Epithelial cell of proximal tubule (primary cell): ENCODE measurements at regions not wholly inside any gene's neighbourhood (a gene's known extent, or its start where the extent isn't known, plus 50 kb on each side); places are given as distances from the start of the nearest gene placed in this dataset.

ENCODE experiments used
- DNase-seq: peaks from one replicate; pipeline ENCODE4 v3.0.0-alpha.2; 2011; ENCODE audit warnings: low read depth
- H3K4me3 ChIP-seq: 2 replicates; pipeline ENCODE4 v1.5.1; 2011; ENCODE audit warnings: low read depth, mild to moderate bottlenecking, low read length
- CTCF ChIP-seq: conservative IDR thresholded peaks from 2 replicates; pipeline ENCODE4 v1.5.1; 2012; ENCODE audit warnings: low read depth, mild to moderate bottlenecking, low read length

- no peak for DNase-seq
- H3K4me3 ChIP-seq = no peak overlapping the region
- no peak for TF ChIP-seq CTCF
Observed at GRCh38 chr10:33799281-33799943, 464.9 kb upstream of the NRP1 start.

- H3K4me3 ChIP-seq = no peak overlapping the region
- no peak for TF ChIP-seq CTCF
- no peak for DNase-seq
Observed at GRCh38 chr10:33798754-33799153, 464.3 kb upstream of the NRP1 start.

GRCh38 chr10:33796680-33797079 is 462.2 kb upstream of the NRP1 start:
- no peak for DNase-seq

GRCh38 chr10:33795529-33795928 is 461.1 kb upstream of the NRP1 start:
- no peak for DNase-seq
- H3K4me3 ChIP-seq = no peak overlapping the region
- no peak for TF ChIP-seq CTCF

More at GRCh38 chr10:33796680-33797079, 462.2 kb upstream of the NRP1 start:
- no peak for TF ChIP-seq CTCF
- no peak overlapping the region for H3K4me3 ChIP-seq

GRCh38 chr10:33794460-33794859 is 460.0 kb upstream of the NRP1 start:
- H3K4me3 ChIP-seq = no peak overlapping the region
- DNase-seq = no peak
- TF ChIP-seq CTCF = no peak

- no peak overlapping the region for H3K4me3 ChIP-seq
- no peak for DNase-seq
- TF ChIP-seq CTCF = no peak
Observed at GRCh38 chr10:33793793-33794192, 459.3 kb upstream of the NRP1 start.

GRCh38 chr10:33791272-33791660 is 456.8 kb upstream of the NRP1 start:
- TF ChIP-seq CTCF = no peak
- no peak for DNase-seq
- no peak overlapping the region for H3K4me3 ChIP-seq
